ENCODE measurements at regions not wholly inside any gene's neighbourhood (a gene's known extent, or its start where the extent isn't known, plus 50 kb on each side); places are given as distances from the start of the nearest gene placed in this dataset.

DNA sequence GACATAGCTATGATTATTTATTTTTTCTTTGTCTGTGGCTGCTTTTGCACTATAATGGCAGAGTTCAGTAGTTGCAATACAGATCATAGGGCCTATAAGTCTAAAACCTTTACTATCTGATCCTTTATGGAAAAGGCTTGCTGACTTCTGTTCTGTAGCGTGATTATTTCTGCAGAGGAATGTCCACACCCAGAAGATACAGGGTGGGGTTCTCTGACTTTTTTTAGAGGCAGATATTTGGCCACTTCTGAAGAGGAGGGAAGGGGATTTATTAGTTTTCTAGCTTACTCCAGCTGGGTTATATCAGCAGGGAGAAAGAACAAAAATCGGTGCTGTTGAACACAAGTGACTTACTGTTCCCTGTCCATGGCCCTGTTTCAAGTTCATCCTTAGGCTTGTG, 97.6 kb downstream of the RPE65 start:
- H3K4me3 ChIP-seq (ENCODE audit: insufficient read depth, low read depth, low read length): no peak overlapping the region
- H3K27me3 ChIP-seq (ENCODE audit: control insufficient read depth, insufficient read depth, low read length): no peaks in the 10 kb centered on the region
- no peaks in the 10 kb centered on the region for H3K9me3 ChIP-seq (ENCODE audit: control insufficient read depth, insufficient read depth, low read length)
- no peaks in the 10 kb centered on the region for H4K20me1 ChIP-seq (ENCODE audit: insufficient read depth, low read length)
- no peak overlapping the region for H2AK9ac ChIP-seq (replicated peaks; ENCODE audit: low read depth, low read length, poor library complexity)
- dilution Hi-C loops (cut with HindIII; ENCODE audit: low sequenced_read_pairs, unreplicated experiment) (no loop called here), in situ Hi-C loops (cut with MboI; ENCODE audit: low sequenced_read_pairs) (loop anchor here (25.0 kb wide), 1 partner anchor 815 kb away; no protein-coding TSS in a partner anchor), intact Hi-C loops (cut with micrococcal nuclease) (no loop called here)
- no peaks in the 10 kb centered on the region for H3K9me1 ChIP-seq (ENCODE audit: insufficient read depth, low read length)
- BruUV-seq (replicated peaks): no TSS peak
- H3K4me1 ChIP-seq (ENCODE audit: control insufficient read depth, insufficient read depth, low read length): 0 out of 2 replicates have a peak, but pooled peaks cover 2% of the 10 kb centered on the region
- H2BK120ac ChIP-seq (ENCODE audit: low read depth, low read length): 0 out of 2 replicates have a peak overlapping the region, but pooled peaks have one; percentile 6
- H2BK20ac ChIP-seq (ENCODE audit: low read depth, low read length): no peak overlapping the region
- no peak overlapping the region for H3K56ac ChIP-seq (ENCODE audit: extremely low read depth, insufficient read depth, low read length)
- DNase-seq (no peak), ATAC-seq (ENCODE audit: low read depth) (no peak)
- no peak overlapping the region for H2AK5ac ChIP-seq (ENCODE audit: low read depth, low read length)
- no peak overlapping the region for H3K9ac ChIP-seq (ENCODE audit: low read depth, low read length)
- no peak overlapping the region for H3K27ac ChIP-seq (ENCODE audit: insufficient read depth, low read length)
- no peak overlapping the region for H3K4ac ChIP-seq (ENCODE audit: low read depth, low read length)
- H3K23ac ChIP-seq (ENCODE audit: low read depth, low read length): no peak overlapping the region; the same call in 1 of the 2 replicates
- H3K36me3 ChIP-seq (ENCODE audit: control insufficient read depth, insufficient read depth, low read length): no peaks in the 10 kb centered on the region
- H3K18ac ChIP-seq (ENCODE audit: low read depth, low read length): no peak overlapping the region
- ChIA-PET CTCF (interaction anchor here (0.6 to 1.3 kb wide), 2 partner anchors 9 to 235 kb away, joined by 3 to 6 read pairs; no protein-coding TSS in a partner anchor), POLR2A (ENCODE audit: unreplicated experiment) (no interaction called here)
- no peak overlapping the region for H4K5ac ChIP-seq (ENCODE audit: low read depth, low read length)
- no peak overlapping the region for H2AFZ ChIP-seq (replicated peaks; ENCODE audit: low read length, poor library complexity)
- no peak overlapping the region for H4K8ac ChIP-seq (ENCODE audit: low read depth in 2 of 2, low read length in 2 of 2)
- no peak overlapping the region for H4K91ac ChIP-seq (ENCODE audit: insufficient read depth, low read depth, low read length)
- no peak overlapping the region for H2BK5ac ChIP-seq (ENCODE audit: low read depth, low read length, poor library complexity, severe bottlenecking)
- no peak overlapping the region for H3K4me2 ChIP-seq (ENCODE audit: low read depth, low read length)
- H3K14ac ChIP-seq (replicated peaks; ENCODE audit: low read depth, low read length): no peak overlapping the region
- no peak overlapping the region for H2BK15ac ChIP-seq (ENCODE audit: low read depth, low read length)
- TF ChIP-seq CHD1 (IDR thresholded peaks at IDR 0.05; ENCODE audit: low read depth, low read length): no peak
- no peak for TF ChIP-seq CEBPB (IDR thresholded peaks at IDR 0.05; ENCODE audit: low read depth, low read length)
- no peak for TF ChIP-seq RCOR1 (IDR thresholded peaks at IDR 0.05; ENCODE audit: insufficient replicate concordance, low read length)
- TF ChIP-seq, protein P1, sequence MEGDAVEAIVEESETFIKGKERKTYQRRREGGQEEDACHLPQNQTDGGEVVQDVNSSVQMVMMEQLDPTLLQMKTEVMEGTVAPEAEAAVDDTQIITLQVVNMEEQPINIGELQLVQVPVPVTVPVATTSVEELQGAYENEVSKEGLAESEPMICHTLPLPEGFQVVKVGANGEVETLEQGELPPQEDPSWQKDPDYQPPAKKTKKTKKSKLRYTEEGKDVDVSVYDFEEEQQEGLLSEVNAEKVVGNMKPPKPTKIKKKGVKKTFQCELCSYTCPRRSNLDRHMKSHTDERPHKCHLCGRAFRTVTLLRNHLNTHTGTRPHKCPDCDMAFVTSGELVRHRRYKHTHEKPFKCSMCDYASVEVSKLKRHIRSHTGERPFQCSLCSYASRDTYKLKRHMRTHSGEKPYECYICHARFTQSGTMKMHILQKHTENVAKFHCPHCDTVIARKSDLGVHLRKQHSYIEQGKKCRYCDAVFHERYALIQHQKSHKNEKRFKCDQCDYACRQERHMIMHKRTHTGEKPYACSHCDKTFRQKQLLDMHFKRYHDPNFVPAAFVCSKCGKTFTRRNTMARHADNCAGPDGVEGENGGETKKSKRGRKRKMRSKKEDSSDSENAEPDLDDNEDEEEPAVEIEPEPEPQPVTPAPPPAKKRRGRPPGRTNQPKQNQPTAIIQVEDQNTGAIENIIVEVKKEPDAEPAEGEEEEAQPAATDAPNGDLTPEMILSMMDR (conservative IDR thresholded peaks at IDR 0.05; ENCODE audit: low read depth, low read length): no peak
- TF ChIP-seq MXI1 (IDR thresholded peaks at IDR 0.05; ENCODE audit: borderline replicate concordance, low read depth, low read length): no peak
- TF ChIP-seq POLR2A (IDR thresholded peaks at IDR 0.05; ENCODE audit: low read depth, low read length): no peak
- no peak for TF ChIP-seq RAD21 (IDR thresholded peaks at IDR 0.05; ENCODE audit: low read length)
- TF ChIP-seq BHLHE40 (IDR thresholded peaks at IDR 0.05; ENCODE audit: low read depth, low read length): no peak
- no peak for TF ChIP-seq RFX5 (IDR thresholded peaks at IDR 0.05; ENCODE audit: low read depth, low read length)
- no peak for TF ChIP-seq NFE2L2 (IDR thresholded peaks at IDR 0.05; ENCODE audit: low read depth, low read length)
- TF ChIP-seq, protein P2, sequence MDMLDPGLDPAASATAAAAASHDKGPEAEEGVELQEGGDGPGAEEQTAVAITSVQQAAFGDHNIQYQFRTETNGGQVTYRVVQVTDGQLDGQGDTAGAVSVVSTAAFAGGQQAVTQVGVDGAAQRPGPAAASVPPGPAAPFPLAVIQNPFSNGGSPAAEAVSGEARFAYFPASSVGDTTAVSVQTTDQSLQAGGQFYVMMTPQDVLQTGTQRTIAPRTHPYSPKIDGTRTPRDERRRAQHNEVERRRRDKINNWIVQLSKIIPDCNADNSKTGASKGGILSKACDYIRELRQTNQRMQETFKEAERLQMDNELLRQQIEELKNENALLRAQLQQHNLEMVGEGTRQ (IDR thresholded peaks at IDR 0.05; ENCODE audit: low read depth, low read length): no peak
- no peak for TF ChIP-seq FOS (IDR thresholded peaks at IDR 0.05; ENCODE audit: low read depth, low read length)
- TF ChIP-seq, protein P3, sequence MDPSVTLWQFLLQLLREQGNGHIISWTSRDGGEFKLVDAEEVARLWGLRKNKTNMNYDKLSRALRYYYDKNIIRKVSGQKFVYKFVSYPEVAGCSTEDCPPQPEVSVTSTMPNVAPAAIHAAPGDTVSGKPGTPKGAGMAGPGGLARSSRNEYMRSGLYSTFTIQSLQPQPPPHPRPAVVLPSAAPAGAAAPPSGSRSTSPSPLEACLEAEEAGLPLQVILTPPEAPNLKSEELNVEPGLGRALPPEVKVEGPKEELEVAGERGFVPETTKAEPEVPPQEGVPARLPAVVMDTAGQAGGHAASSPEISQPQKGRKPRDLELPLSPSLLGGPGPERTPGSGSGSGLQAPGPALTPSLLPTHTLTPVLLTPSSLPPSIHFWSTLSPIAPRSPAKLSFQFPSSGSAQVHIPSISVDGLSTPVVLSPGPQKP (IDR thresholded peaks at IDR 0.05; ENCODE audit: borderline replicate concordance, low read depth, low read length): no peak
- no peak for TF ChIP-seq SMC3 (IDR thresholded peaks at IDR 0.05; ENCODE audit: low read depth, low read length)
- TF ChIP-seq MAFK (IDR thresholded peaks at IDR 0.05; ENCODE audit: low read depth, low read length): no peak
- TF ChIP-seq MAZ (IDR thresholded peaks at IDR 0.05; ENCODE audit: borderline replicate concordance, low read depth, low read length): no peak
- no peaks in the 10 kb centered on the region for H3K79me1 ChIP-seq (ENCODE audit: low read depth in 1 of 2, low read length in 2 of 2)
- WGBS, 2 experiments (ENCODE audit: extremely low coverage in 2 of 2, insufficient read length in 1 of 2): 40% methylated on average over 1 of the region's 2 CpGs; no CpG with 5 or more reads in 1 of the 2 experiments

Data from IMR-90 (cell line).